Chondrocyte (in vitro differentiated cells): ENCODE measurements at regions not wholly inside any gene's neighbourhood (a gene's known extent, or its start where the extent isn't known, plus 50 kb on each side); places are given as distances from the start of the nearest gene placed in this dataset.

Experiments used
- DNase-seq: peaks from one replicate; pipeline ENCODE4 v3.0.0; 2021; ENCODE audit warnings: mixed read lengths, low spot score
- H3K27ac Mint-ChIP-seq: one replicate; pipeline ENCODE4 v1.8.0; 2021; ENCODE audit warnings: mild to moderate bottlenecking, moderate library complexity, mixed read lengths; ENCODE audit not compliant: unreplicated experiment
- H3K27me3 Mint-ChIP-seq: 2 replicates; pipeline ENCODE4 v1.8.0; 2021; ENCODE audit warnings: low read depth, mixed read lengths
- H3K36me3 Mint-ChIP-seq: 2 replicates; pipeline ENCODE4 v1.8.0; 2021; ENCODE audit warnings: low read depth, mixed read lengths
- H3K4me1 Mint-ChIP-seq: 2 replicates; pipeline ENCODE4 v1.8.0; 2021; ENCODE audit warnings: low read depth, mild to moderate bottlenecking, mixed read lengths
- H3K4me3 Mint-ChIP-seq: one replicate; pipeline ENCODE4 v1.8.0; 2021; ENCODE audit warnings: mild to moderate bottlenecking, moderate library complexity, mixed read lengths; ENCODE audit not compliant: unreplicated experiment
- H3K9me3 Mint-ChIP-seq: 2 replicates; pipeline ENCODE4 v1.8.0; 2021; ENCODE audit warnings: low read depth, mixed read lengths
- CTCF ChIP-seq: fragments of 200-600 bp; sonication (generic); IDR thresholded peaks from 2 replicates; pipeline ENCODE4 v1.5.0; 2021; ENCODE audit warnings: antibody characterized with exemption, mild to moderate bottlenecking, moderate library complexity

DNA sequence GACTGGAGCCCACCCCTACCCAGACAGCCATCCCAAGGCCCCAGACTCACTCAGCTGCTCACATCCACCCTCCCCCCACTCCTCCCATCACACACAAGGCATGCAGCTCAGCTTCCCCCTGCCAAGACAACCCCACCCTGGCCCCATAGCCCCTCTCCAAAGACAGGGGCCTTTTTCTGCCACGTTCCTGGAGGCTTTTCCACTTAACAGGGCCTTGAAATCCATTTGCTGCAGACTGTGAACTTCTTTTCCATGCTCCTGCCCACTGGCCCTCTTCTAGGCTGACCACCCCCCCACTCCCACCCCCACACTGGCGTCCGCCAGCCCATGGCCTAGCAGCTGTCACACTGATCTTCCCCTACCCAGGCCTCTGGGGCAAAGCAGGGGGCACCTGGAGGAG is 76.0 kb downstream of the PJA1 start:
- no peaks in the 10 kb centered on the region for H3K36me3 Mint-ChIP-seq
- H3K9me3 Mint-ChIP-seq, result no peaks in the 10 kb centered on the region
- H3K27me3 Mint-ChIP-seq, result no peaks in the 10 kb centered on the region
- H3K4me1 Mint-ChIP-seq, result peaks cover 3% of the 10 kb centered on the region
- H3K4me3 Mint-ChIP-seq, result no peak overlapping the region
- DNase-seq, result no peak
- H3K27ac Mint-ChIP-seq, result no peak overlapping the region
- no peak for TF ChIP-seq CTCF

- Mint-ChIP-seq H3K36me3 (no peaks in the 10 kb centered on the region), H3K27me3 (no peaks in the 10 kb centered on the region), H3K4me1 (peaks cover 8% of the 10 kb centered on the region), H3K9me3 (no peaks in the 10 kb centered on the region), H3K27ac (no peak overlapping the region), H3K4me3 (no peak overlapping the region)
- DNase-seq, result no peak
- TF ChIP-seq CTCF, result no peak
Measured at GRCh38 chrX:69088171-69088938, 76.9 kb downstream of the PJA1 start.

GRCh38 chrX:69085826-69086225 is 79.4 kb downstream of the PJA1 start:
- Mint-ChIP-seq H3K27me3 (no peaks in the 10 kb centered on the region), H3K27ac (no peak overlapping the region), H3K36me3 (no peaks in the 10 kb centered on the region), H3K4me1 (peaks cover 9% of the 10 kb centered on the region), H3K9me3 (no peaks in the 10 kb centered on the region), H3K4me3 (no peak overlapping the region)
- TF ChIP-seq CTCF, result no peak
- DNase-seq, result no peak

- H3K27me3 Mint-ChIP-seq, result no peaks in the 10 kb centered on the region
Measured at GRCh38 chrX:69085151-69085550, 80.1 kb downstream of the PJA1 start.

GRCh38 chrX:69083801-69084200 is 81.5 kb downstream of the PJA1 start:
- Mint-ChIP-seq H3K4me1 (peaks cover 9% of the 10 kb centered on the region), H3K27ac (no peak overlapping the region), H3K27me3 (no peaks in the 10 kb centered on the region), H3K9me3 (no peaks in the 10 kb centered on the region), H3K36me3 (no peaks in the 10 kb centered on the region), H3K4me3 (no peak overlapping the region)
- DNase-seq, result no peak
- no peak for TF ChIP-seq CTCF

More at GRCh38 chrX:69085151-69085550, 80.1 kb downstream of the PJA1 start:
- H3K4me3 Mint-ChIP-seq, result no peak overlapping the region
- no peaks in the 10 kb centered on the region for H3K36me3 Mint-ChIP-seq
- H3K9me3 Mint-ChIP-seq, result no peaks in the 10 kb centered on the region
- H3K4me1 Mint-ChIP-seq, result peaks cover 9% of the 10 kb centered on the region
- DNase-seq, result no peak
- no peak overlapping the region for H3K27ac Mint-ChIP-seq
- TF ChIP-seq CTCF, result no peak
